ENCODE measurements at regions not wholly inside any gene's neighbourhood (a gene's known extent, or its start where the extent isn't known, plus 50 kb on each side); places are given as distances from the start of the nearest gene placed in this dataset.

GRCh38 chr10:62582804-62583208, 208.6 kb downstream of the ZNF365 start:
- POLR2A ChIA-PET, result no interaction called here
- no peaks in the 10 kb centered on the region for H3K36me3 ChIP-seq (replicated peaks in 1 of 2; ENCODE audit: control insufficient read depth in 1 of 2, insufficient read depth in 2 of 2, low read length in 1 of 2)

More at GRCh38 chr10:62582804-62583208, 208.6 kb downstream of the ZNF365 start:
- H3F3A ChIP-seq (replicated peaks; ENCODE audit: insufficient read depth), result peaks cover 49% of the 10 kb centered on the region
- H2AFZ ChIP-seq (ENCODE audit: low read depth), result peak overlapping the region; percentile 57; the same call in 1 of the 2 replicates
- peak overlapping the region; percentile 71 for H3K4me2 ChIP-seq
- peak overlapping the region; percentile 47; the same call in 1 of the 2 replicates for H3K9ac ChIP-seq
- TF ChIP-seq SMC3 (IDR thresholded peaks at IDR 0.05; ENCODE audit: low read depth, low read length), result no peak
- TF ChIP-seq ELF1 (IDR thresholded peaks at IDR 0.05), result no peak
- TF ChIP-seq GABPA (IDR thresholded peaks at IDR 0.05; ENCODE audit: low read depth), result no peak
- TF ChIP-seq JUND (IDR thresholded peaks at IDR 0.05), result peak; percentile 32; the same call in 1 of the 2 replicates
- TF ChIP-seq MXI1 (IDR thresholded peaks at IDR 0.05; ENCODE audit: low read depth, low read length), result no peak
- TF ChIP-seq RFX5 (IDR thresholded peaks at IDR 0.05; ENCODE audit: low read length), result no peak
- TF ChIP-seq FOSL2 (IDR thresholded peaks at IDR 0.05; ENCODE audit: borderline replicate concordance, low read depth), result peak; percentile 43; the same call in 1 of the 2 replicates
- TF ChIP-seq USF1 (IDR thresholded peaks at IDR 0.05; ENCODE audit: borderline replicate concordance, low read depth), result no peak
- TF ChIP-seq PBX3 (IDR thresholded peaks at IDR 0.05), result peak; percentile 77
- TF ChIP-seq CTCF (IDR thresholded peaks at IDR 0.05), result no peak
- no peak for TF ChIP-seq CHD2 (IDR thresholded peaks at IDR 0.05; ENCODE audit: low read length, partially characterized antibody)
- TF ChIP-seq RAD21 (IDR thresholded peaks at IDR 0.05; ENCODE audit: low read length), result no peak
- no peak for TF ChIP-seq RCOR1 (IDR thresholded peaks at IDR 0.05; ENCODE audit: low read length)
- TF ChIP-seq FOXJ3 (CRISPR knock-in tag; IDR thresholded peaks at IDR 0.05), result no peak
- TF ChIP-seq EP300 (IDR thresholded peaks at IDR 0.05; ENCODE audit: borderline replicate concordance in 1 of 2, low read depth in 1 of 2, low read length in 1 of 2), result peak in 1 of 2 experiments; percentile 60; a peak in 2 of 4 replicates
- peak; percentile 82 for TF ChIP-seq TCF12 (IDR thresholded peaks at IDR 0.05)
- TF ChIP-seq FOXM1 (IDR thresholded peaks at IDR 0.05; ENCODE audit: low read depth), result no peak
- no peak; the same call in 1 of the 2 replicates for TF ChIP-seq MAX (IDR thresholded peaks at IDR 0.05; ENCODE audit: low read depth)
- TF ChIP-seq TAF1 (IDR thresholded peaks at IDR 0.05; ENCODE audit: borderline replicate concordance, low read depth, low read length), result no peak
- TF ChIP-seq EZH2phosphoT487 (IDR thresholded peaks at IDR 0.05; ENCODE audit: borderline replicate concordance, low read depth), result no peak
- TF ChIP-seq USF2 (IDR thresholded peaks at IDR 0.05; ENCODE audit: borderline replicate concordance, low read depth, low read length), result no peak
- no peak for TF ChIP-seq IRF3 (IDR thresholded peaks at IDR 0.05; ENCODE audit: low read depth, low read length)
- TF ChIP-seq POLR2AphosphoS5 (IDR thresholded peaks at IDR 0.05; ENCODE audit: low read depth, low read length), result 0 out of 2 replicates have a peak, but pooled peaks have one; percentile 16
- TF ChIP-seq TEAD4 (IDR thresholded peaks at IDR 0.05; ENCODE audit: borderline replicate concordance, insufficient read depth), result peak; percentile 48; the same call in 1 of the 2 replicates
- no peak for TF ChIP-seq YY1 (IDR thresholded peaks at IDR 0.05; ENCODE audit: low read depth)
- TF ChIP-seq NFIC (IDR thresholded peaks at IDR 0.05; ENCODE audit: borderline replicate concordance), result peak; percentile 89
- H3K4me1 ChIP-seq (ENCODE audit: control insufficient read depth in 1 of 2, insufficient read depth in 2 of 2, low read depth in 1 of 2, low read length in 1 of 2), result peaks cover 0 to 47% of the 10 kb centered on the region in 2 experiments
- CTCF ChIA-PET, result interaction anchor here (1.2 to 3.1 kb wide), 3 partner anchors 11 to 16 kb away, joined by 3 to 15 read pairs (median 6); no protein-coding TSS in a partner anchor
- H3K79me2 ChIP-seq (ENCODE audit: insufficient read depth), result no peaks in the 10 kb centered on the region
- H3K27ac ChIP-seq (ENCODE audit: low read depth in 2 of 2, low read length in 1 of 2), result peak overlapping the region; percentile 84 to 96; a peak in 3 of 4 replicates
- 0 out of 2 replicates have a peak, but pooled peaks cover 2% of the 10 kb centered on the region for H3K9me3 ChIP-seq
- no peak for DNase-seq
- no peaks in the 10 kb centered on the region for H4K20me1 ChIP-seq (ENCODE audit: insufficient read depth)
- WGBS (ENCODE audit: low lambda C conversion rate), result 26% methylated on average over 7 of the region's 7 CpGs
- H3K27me3 ChIP-seq (ENCODE audit: insufficient read depth), result no peaks in the 10 kb centered on the region
- 0 out of 4 replicates have a peak overlapping the region, but pooled peaks of 1 of the 2 experiments have one; percentile 17 for H3K4me3 ChIP-seq (ENCODE audit: low read depth in 2 of 2, low read length in 1 of 2)
- no peaks in the 10 kb centered on the region for H3K9me2 ChIP-seq

All from SK-N-SH (cell line).